Epithelial cell of esophagus (primary cell): ENCODE measurements at regions not wholly inside any gene's neighbourhood (a gene's known extent, or its start where the extent isn't known, plus 50 kb on each side); places are given as distances from the start of the nearest gene placed in this dataset.

Experiments used
- DNase-seq: peaks from one replicate; pipeline ENCODE4 v3.0.0; 2010; ENCODE audit warnings: low read depth
- H3K4me3 ChIP-seq: 2 replicates; pipeline ENCODE4 v1.5.1; 2011; ENCODE audit warnings: mild to moderate bottlenecking, low read length, control low read depth
- TF ChIP-seq, protein P1 (sequence below): IDR thresholded peaks from 2 replicates; pipeline ENCODE4 v1.5.1; 2011; ENCODE audit warnings: low read depth, mild to moderate bottlenecking, low read length, control low read depth, inconsistent platforms; ENCODE audit not compliant: insufficient read depth; ENCODE audit errors: missing control alignments

DNA sequence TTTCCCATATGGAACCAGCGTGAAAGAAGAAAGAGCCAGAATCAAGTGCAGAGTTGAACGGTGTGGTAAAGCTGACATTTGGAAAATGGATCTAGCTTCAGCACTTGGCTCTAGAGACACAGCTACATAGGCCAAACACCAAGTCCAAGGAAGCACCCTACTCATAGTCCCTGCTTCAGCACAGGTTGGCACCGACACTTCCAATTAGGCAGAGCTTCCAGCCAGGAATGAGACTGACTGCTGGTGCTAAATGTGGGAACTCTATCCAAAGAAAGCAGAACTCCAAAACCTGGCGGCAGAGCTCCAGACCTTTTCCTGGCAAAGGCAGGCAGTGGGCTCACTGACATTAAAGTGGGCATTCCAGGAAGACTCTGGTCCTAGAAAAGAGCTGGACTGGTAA lies 125.4 kb upstream of the CTNNA2 start:
- DNase-seq = no peak
- H3K4me3 ChIP-seq = no peak overlapping the region

DNA sequence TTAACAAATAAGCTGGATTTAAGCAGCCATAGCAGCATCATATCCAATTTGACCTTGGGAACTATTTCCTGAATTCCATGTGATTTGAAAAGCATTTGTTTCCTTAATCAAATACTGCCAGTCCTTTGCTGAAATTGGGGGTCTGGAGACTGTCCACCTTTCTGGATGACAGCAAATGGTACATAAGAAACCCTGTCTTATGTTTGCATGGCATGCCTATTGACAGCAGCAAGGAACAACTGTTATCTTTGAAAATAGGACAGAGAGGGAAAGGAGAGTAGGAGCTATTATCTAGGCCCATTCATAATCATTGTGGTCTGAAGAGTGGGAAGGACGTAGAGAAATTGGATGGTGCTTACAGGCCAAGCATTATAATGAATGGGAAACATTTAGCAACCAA lies 129.2 kb upstream of the CTNNA2 start:
- TF ChIP-seq, protein P1, sequence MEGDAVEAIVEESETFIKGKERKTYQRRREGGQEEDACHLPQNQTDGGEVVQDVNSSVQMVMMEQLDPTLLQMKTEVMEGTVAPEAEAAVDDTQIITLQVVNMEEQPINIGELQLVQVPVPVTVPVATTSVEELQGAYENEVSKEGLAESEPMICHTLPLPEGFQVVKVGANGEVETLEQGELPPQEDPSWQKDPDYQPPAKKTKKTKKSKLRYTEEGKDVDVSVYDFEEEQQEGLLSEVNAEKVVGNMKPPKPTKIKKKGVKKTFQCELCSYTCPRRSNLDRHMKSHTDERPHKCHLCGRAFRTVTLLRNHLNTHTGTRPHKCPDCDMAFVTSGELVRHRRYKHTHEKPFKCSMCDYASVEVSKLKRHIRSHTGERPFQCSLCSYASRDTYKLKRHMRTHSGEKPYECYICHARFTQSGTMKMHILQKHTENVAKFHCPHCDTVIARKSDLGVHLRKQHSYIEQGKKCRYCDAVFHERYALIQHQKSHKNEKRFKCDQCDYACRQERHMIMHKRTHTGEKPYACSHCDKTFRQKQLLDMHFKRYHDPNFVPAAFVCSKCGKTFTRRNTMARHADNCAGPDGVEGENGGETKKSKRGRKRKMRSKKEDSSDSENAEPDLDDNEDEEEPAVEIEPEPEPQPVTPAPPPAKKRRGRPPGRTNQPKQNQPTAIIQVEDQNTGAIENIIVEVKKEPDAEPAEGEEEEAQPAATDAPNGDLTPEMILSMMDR = no peak
- H3K4me3 ChIP-seq = no peak overlapping the region
- DNase-seq = no peak

More for the DNA sequence above, 125.4 kb upstream of the CTNNA2 start:
- TF ChIP-seq, protein P1 = no peak

DNA sequence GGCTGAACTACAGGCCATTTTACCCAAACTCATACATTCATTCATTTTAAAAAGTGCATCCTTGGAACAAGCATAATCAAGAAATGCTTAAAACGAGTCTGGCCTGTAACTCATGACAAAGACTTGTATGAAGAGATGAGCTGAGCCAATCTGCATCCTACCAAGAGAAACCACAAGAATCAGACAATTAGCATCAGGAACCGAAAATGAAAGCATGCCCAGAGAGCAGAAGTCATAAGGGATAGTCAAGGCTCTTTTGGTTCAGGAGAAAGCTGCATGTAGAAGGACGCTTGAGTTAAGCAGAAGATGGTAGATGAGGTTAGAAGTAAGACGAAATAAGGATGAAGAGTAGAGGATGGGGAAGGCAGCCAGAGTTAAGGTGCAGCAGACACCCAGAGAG lies 137.0 kb upstream of the CTNNA2 start:
- TF ChIP-seq, protein P1 = no peak
- H3K4me3 ChIP-seq = no peak overlapping the region
- DNase-seq = no peak

DNA sequence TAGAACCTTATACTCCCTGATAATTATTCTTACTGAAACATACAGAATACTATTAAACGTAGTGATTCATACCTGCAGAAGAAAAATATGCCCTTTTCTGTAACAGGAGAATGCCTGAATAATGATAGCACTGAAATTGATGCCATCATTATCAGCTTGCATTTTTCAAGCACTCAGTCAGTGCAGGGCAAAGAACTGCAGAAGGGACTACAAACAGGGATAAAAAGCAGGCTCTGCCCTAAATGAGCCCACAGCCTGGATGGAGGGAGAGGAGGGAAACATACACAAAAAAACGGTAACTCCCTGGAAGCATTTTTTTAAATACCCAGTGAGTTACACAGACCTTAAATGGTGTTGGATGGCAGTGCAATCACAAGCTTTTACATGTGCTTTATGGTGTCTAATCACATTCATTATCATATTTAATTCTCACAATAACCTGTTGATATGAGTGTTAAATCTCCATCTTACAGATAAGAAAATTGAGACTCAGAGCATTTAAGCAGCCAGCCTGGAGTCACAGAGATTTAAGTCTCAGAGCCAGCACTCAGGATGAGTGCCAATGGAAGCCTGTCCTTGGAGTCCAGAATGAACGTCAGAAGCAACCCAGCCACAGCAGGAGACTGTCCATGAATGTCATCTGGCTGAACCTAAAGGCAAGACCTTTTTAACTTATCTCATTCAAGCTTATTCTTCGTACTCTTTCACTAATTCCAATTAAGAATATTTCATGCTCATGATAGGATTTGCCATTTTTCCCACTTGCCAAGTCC lies 139.3 kb upstream of the CTNNA2 start:
- H3K4me3 ChIP-seq = no peak overlapping the region
- TF ChIP-seq, protein P1 = no peak
- DNase-seq = no peak

DNA sequence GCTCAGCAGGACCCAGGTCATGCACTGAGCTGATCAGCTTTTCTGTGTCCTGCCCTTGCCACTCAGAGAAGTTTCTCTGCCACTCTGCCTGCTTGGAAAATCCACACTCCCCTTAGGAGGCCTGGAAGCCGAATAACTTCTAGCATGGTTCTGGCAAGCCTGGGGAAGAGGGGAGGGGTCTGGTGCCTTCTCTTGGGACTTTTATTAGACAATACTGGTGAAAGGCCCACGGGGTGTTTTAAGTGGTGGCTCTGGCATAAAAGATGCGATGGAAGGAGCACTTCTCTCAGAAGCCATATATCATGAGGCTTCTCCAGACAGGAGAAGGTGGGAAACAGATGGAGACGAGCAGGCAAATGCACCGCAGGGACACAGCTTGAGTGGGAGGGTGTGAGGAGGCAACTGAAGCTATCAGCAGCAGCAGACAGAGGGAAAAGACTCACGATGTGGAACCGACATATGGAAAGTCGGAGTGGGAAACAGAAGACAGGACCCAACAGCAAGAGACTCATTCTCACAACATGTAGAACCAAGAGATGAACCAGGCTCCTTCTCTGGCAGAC lies 141.8 kb upstream of the CTNNA2 start:
- H3K4me3 ChIP-seq = no peak overlapping the region
- DNase-seq = no peak
- TF ChIP-seq, protein P1 = no peak

DNA sequence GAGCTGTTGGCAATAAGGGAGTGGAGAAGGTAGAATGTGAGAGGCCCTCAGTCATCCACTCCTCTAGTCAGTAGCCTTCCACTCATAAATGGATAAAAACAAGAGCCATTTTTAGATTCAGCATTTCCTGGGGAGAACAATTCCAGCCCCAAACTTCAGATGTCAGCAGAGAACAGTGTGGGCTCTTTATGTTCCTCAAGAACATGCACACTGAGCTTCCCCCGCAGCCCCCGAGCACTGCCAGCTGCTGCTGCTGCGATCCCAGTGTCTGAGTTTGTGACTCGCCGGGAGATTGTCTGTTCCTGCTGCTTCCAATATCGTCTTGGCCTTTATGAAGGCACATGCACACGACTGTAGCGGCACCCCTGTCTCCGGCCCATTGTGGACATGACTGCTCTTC lies 143.7 kb upstream of the CTNNA2 start:
- no peak overlapping the region for H3K4me3 ChIP-seq
- TF ChIP-seq, protein P1 = no peak
- DNase-seq = no peak
